Neural cell (in vitro differentiated cells): ENCODE measurements at regions not wholly inside any gene's neighbourhood (a gene's known extent, or its start where the extent isn't known, plus 50 kb on each side); places are given as distances from the start of the nearest gene placed in this dataset.

Experiments used
- H2AFZ ChIP-seq: fragments of 200-600, 300-800 bp; sonication (generic), shearing (Covaris generic); 2 replicates; pipeline ENCODE4 v1.6.0; 2014; ENCODE audit warnings: low read depth, mild to moderate bottlenecking, antibody characterized with exemption, low read length, moderate library complexity
- H3F3A ChIP-seq: fragments of 200-600 bp; shearing (Covaris generic); 2 replicates; pipeline ENCODE4 v1.6.1; 2016; ENCODE audit warnings: mild to moderate bottlenecking, moderate library complexity, mixed read lengths, antibody characterized with exemption, low read length; ENCODE audit not compliant: insufficient read depth, poor library complexity, severe bottlenecking
- H3K27ac ChIP-seq: fragments of 200-600, 300-800 bp; sonication (generic), shearing (Covaris generic); 2 replicates; pipeline ENCODE4 v1.5.1; 2014; ENCODE audit warnings: mild to moderate bottlenecking, low read length, moderate library complexity
- H3K27me3 ChIP-seq: fragments of 300-800, 200-600 bp; sonication (generic), shearing (Covaris generic); 2 replicates; pipeline ENCODE4 v1.6.0; 2014; ENCODE audit warnings: mild to moderate bottlenecking, low read depth, low read length, moderate library complexity; ENCODE audit not compliant: insufficient read depth
- H3K36me3 ChIP-seq: fragments of 300-800, 200-600 bp; sonication (generic), shearing (Covaris generic); 2 replicates; pipeline ENCODE4 v1.5.1; 2014; ENCODE audit warnings: mild to moderate bottlenecking, antibody characterized with exemption, low read length, moderate library complexity; ENCODE audit not compliant: insufficient read depth
- H3K4me2 ChIP-seq: fragments of 300-800, 200-600 bp; sonication (generic), shearing (Covaris generic); 2 replicates; pipeline ENCODE4 v1.6.0; 2014; ENCODE audit warnings: mild to moderate bottlenecking, low read length
- H3K4me3 ChIP-seq: fragments of 300-800, 200-600 bp; sonication (generic), shearing (Covaris generic); 2 replicates; pipeline ENCODE4 v1.5.1; 2014; ENCODE audit warnings: mild to moderate bottlenecking, low read length, moderate library complexity
- H3K79me2 ChIP-seq: fragments of 200-600 bp; shearing (Covaris generic); replicated peaks from 2 replicates; pipeline ENCODE4 v1.6.0; 2014; ENCODE audit warnings: mild to moderate bottlenecking, low read length, moderate library complexity; ENCODE audit not compliant: insufficient read depth
- H3K9ac ChIP-seq: fragments of 300-800, 200-600 bp; sonication (generic), shearing (Covaris generic); 2 replicates; pipeline ENCODE4 v1.6.1; 2016; ENCODE audit warnings: mild to moderate bottlenecking, low read length, mixed read lengths
- H3K9me2 ChIP-seq: fragments of 200-600 bp; shearing (Covaris generic); 2 replicates; pipeline ENCODE4 v1.6.1; 2016; ENCODE audit warnings: mild to moderate bottlenecking, low read length, mixed read lengths; ENCODE audit not compliant: insufficient read depth
- H3K9me3 ChIP-seq: fragments of 200-600, 300-800 bp; sonication (generic), shearing (Covaris generic); 2 replicates; pipeline ENCODE4 v1.6.1; 2016; ENCODE audit warnings: mild to moderate bottlenecking, mixed run types, low read length, moderate library complexity, mixed read lengths
- H4K20me1 ChIP-seq: fragments of 200-600 bp; shearing (Covaris generic); 2 replicates; pipeline ENCODE4 v1.6.1; 2016; ENCODE audit warnings: mild to moderate bottlenecking, mixed run types; ENCODE audit not compliant: insufficient read depth
- CTCF ChIP-seq: fragments of 450-650 bp; IDR thresholded peaks from 2 replicates; pipeline ENCODE4 v1.5.1; 2014; ENCODE audit warnings: antibody characterized with exemption, mild to moderate bottlenecking, moderate library complexity; ENCODE audit not compliant: poor library complexity, severe bottlenecking
- EP300 ChIP-seq: fragments of 450-650 bp; conservative IDR thresholded peaks from 2 replicates; pipeline ENCODE4 v1.6.1; 2014; ENCODE audit warnings: antibody characterized with exemption, mild to moderate bottlenecking, moderate library complexity; ENCODE audit not compliant: poor library complexity, severe bottlenecking
- EZH2 ChIP-seq: fragments of 200-600, 300-800 bp; shearing (Covaris generic), sonication (generic); IDR thresholded peaks from 2 replicates; pipeline ENCODE4 v1.6.1; 2014; ENCODE audit warnings: antibody characterized with exemption, low read length, borderline replicate concordance, mild to moderate bottlenecking; ENCODE audit not compliant: insufficient read depth, poor library complexity, severe bottlenecking
- MXI1 ChIP-seq: fragments of 450-650 bp; conservative IDR thresholded peaks from 2 replicates; pipeline ENCODE4 v1.6.1; 2014; ENCODE audit warnings: antibody characterized with exemption, mild to moderate bottlenecking; ENCODE audit not compliant: poor library complexity, severe bottlenecking
- POLR2AphosphoS5 ChIP-seq: IDR thresholded peaks from 2 replicates; pipeline ENCODE4 v1.6.1; 2012
- RAD21 ChIP-seq: fragments of 450-650 bp; conservative IDR thresholded peaks from 2 replicates; pipeline ENCODE4 v1.6.1; 2014; ENCODE audit warnings: antibody characterized with exemption, mild to moderate bottlenecking, moderate library complexity
- REST ChIP-seq: IDR thresholded peaks from 2 replicates; pipeline ENCODE4 v1.6.1; 2012; ENCODE audit warnings: borderline replicate concordance
- SMC3 ChIP-seq: fragments of 450-650 bp; conservative IDR thresholded peaks from 2 replicates; pipeline ENCODE4 v1.6.1; 2014; ENCODE audit warnings: antibody characterized with exemption, mild to moderate bottlenecking, moderate library complexity; ENCODE audit not compliant: poor library complexity
- TAF1 ChIP-seq: IDR thresholded peaks from 2 replicates; pipeline ENCODE4 v1.6.1; 2012; ENCODE audit warnings: low read depth

- H3K27me3 ChIP-seq = no peaks in the 10 kb centered on the region
- no peak overlapping the region for H3K4me3 ChIP-seq
- H3K9me3 ChIP-seq = no peaks in the 10 kb centered on the region
- no peak overlapping the region for H3K4me2 ChIP-seq
- no peaks in the 10 kb centered on the region for H3F3A ChIP-seq
- no peak overlapping the region for H3K27ac ChIP-seq
- no peak overlapping the region for H3K9ac ChIP-seq
- H4K20me1 ChIP-seq = no peaks in the 10 kb centered on the region
- no peaks in the 10 kb centered on the region for H3K9me2 ChIP-seq
- no peaks in the 10 kb centered on the region for H3K36me3 ChIP-seq
- H3K79me2 ChIP-seq = no peaks in the 10 kb centered on the region
- H2AFZ ChIP-seq = no peak overlapping the region
- TF ChIP-seq EZH2 (no peak), TAF1 (no peak), CTCF (no peak), POLR2AphosphoS5 (no peak), EP300 (no peak), MXI1 (no peak), RAD21 (no peak), REST (no peak), SMC3 (no peak)
Measured at GRCh38 chr10:10293041-10293440, 724.6 kb upstream of the CELF2 start.

GRCh38 chr10:10293481-10293951 is 724.2 kb upstream of the CELF2 start:
- H3K4me2 ChIP-seq = no peak overlapping the region
- no peaks in the 10 kb centered on the region for H3K9me3 ChIP-seq

More at GRCh38 chr10:10293481-10293951, 724.2 kb upstream of the CELF2 start:
- Histone ChIP-seq H3K27ac (no peak overlapping the region), H3K79me2 (no peaks in the 10 kb centered on the region), H3F3A (no peaks in the 10 kb centered on the region), H3K4me3 (no peak overlapping the region), H4K20me1 (no peaks in the 10 kb centered on the region), H3K27me3 (no peaks in the 10 kb centered on the region), H3K9ac (no peak overlapping the region), H2AFZ (no peak overlapping the region), H3K9me2 (no peaks in the 10 kb centered on the region), H3K36me3 (no peaks in the 10 kb centered on the region)
- TF ChIP-seq MXI1 (no peak), EZH2 (no peak), TAF1 (no peak), EP300 (no peak), CTCF (no peak), RAD21 (no peak), SMC3 (no peak)
